22Rv1 (cell line): ENCODE measurements at regions not wholly inside any gene's neighbourhood (a gene's known extent, or its start where the extent isn't known, plus 50 kb on each side); places are given as distances from the start of the nearest gene placed in this dataset.

Experiments
- CTCF ChIP-seq: fragments of 450-650 bp; IDR thresholded peaks from 2 replicates; pipeline ENCODE4 v1.5.1; 2017; ENCODE audit warnings: mild to moderate bottlenecking
- ZFX ChIP-seq: fragments of 450-650 bp; IDR thresholded peaks from 2 replicates; pipeline ENCODE4 v1.6.1; 2017; ENCODE audit warnings: antibody characterized with exemption, borderline replicate concordance

DNA sequence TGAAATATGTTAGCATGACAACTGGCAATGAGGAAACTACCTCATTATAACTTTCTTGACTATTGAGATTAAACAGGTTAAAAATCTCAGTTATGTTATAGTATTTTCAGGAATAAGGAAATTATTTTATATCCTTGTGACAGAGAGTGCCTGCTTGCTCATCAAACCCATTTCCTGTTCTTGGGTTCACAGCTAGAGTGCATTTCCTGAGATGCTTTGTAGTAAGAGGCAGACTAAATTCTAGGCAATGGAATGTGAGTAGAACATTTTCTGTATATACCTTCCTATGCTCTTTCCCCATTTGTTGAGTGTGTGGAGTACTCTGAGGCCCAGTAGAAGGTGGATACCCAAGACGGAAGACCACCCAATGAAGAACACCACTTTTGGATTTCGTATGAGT lies 96.9 kb upstream of the CASK start:
- no peak for TF ChIP-seq CTCF
- TF ChIP-seq ZFX, result no peak
